K562 (cell line): ENCODE measurements at regions not wholly inside any gene's neighbourhood (a gene's known extent, or its start where the extent isn't known, plus 50 kb on each side); places are given as distances from the start of the nearest gene placed in this dataset.

Experiments
- ATAC-seq: fragments of 200-7000 bp; cut with Tn5 transposase; 3 replicates; pipeline ENCODE4 v1.9.1; 2020; ENCODE audit warnings: moderate library complexity
- BruUV-seq: library from RNA; stranded (reverse); fragments of 400-500 nt; replicated peaks from 2 replicates; lab custom pipeline; 2021; lab: Mats Ljungman, UMichigan
- CTCF ChIA-PET: fragments of 300-600 bp; formaldehyde crosslinking; extraction: SDS; loops from one replicate; lab custom pipeline; 2021; ENCODE audit warnings: low intra/inter-chr PET ratio; lab: Yijun Ruan, JAX
- POLR2A ChIA-PET: fragments of 300-600, 350-650 bp; sonication (Branson Sonifier 250); formaldehyde crosslinking; extraction: SDS; loops from one replicate; lab custom pipeline; 2021; ENCODE audit warnings: antibody characterized with exemption, inconsistent platforms; lab: Yijun Ruan, JAX
- DNase-seq, 4 experiments: peaks; one replicate each; pipeline versions ENCODE4 v3.0.0 to v3.0.0-alpha.2; 2011 to 2018; ENCODE audit warnings: low spot score in 3 of 4, mixed read lengths in 3 of 4; ENCODE audit errors: extremely low read depth in 1 of 4
- FAIRE-seq: peaks from 2 replicates; lab custom pipeline; 2011; peaks lifted over from hg19 to GRCh38; lab: Jason Lieb, UNC
- H2AFZ ChIP-seq: 2 replicates; pipeline ENCODE4 v1.6.0; 2011; ENCODE audit warnings: low read depth, low read length, control low read depth, inconsistent platforms
- H3K27ac ChIP-seq: fragments of 200-600 bp; 3 replicates; pipeline ENCODE4 v1.8.0; 2011; ENCODE audit warnings: low read depth, mild to moderate bottlenecking, control low read depth, inconsistent platforms, low read length, moderate library complexity, mixed read lengths; ENCODE audit errors: extremely low read depth
- H3K27me3 ChIP-seq, 2 experiments: fragments of 300-600 bp in 1 of 2; 2 replicates in 1 of 2; 3 replicates in 1 of 2; pipeline versions ENCODE4 v1.6.0 to v1.8.0; 2011; ENCODE audit warnings: inconsistent platforms in 2 of 2, low read length in 2 of 2, mild to moderate bottlenecking in 1 of 2, mixed read lengths in 1 of 2, moderate library complexity in 1 of 2; ENCODE audit not compliant: control insufficient read depth in 2 of 2, insufficient read depth in 2 of 2
- H3K36me3 ChIP-seq: fragments of 300-600 bp; 3 replicates; pipeline ENCODE4 v1.8.0; 2011; ENCODE audit warnings: mild to moderate bottlenecking, low read length, inconsistent platforms; ENCODE audit not compliant: control insufficient read depth, insufficient read depth
- H3K4me1 ChIP-seq, 2 experiments: fragments of 200-600 bp in 1 of 2; replicated peaks in 1 of 2; 2 replicates in 1 of 2; 3 replicates in 1 of 2; pipeline versions ENCODE4 v1.5.1 to v1.8.0; 2011; ENCODE audit warnings: inconsistent platforms in 2 of 2, low read length in 2 of 2, mild to moderate bottlenecking in 1 of 2, mixed read lengths in 1 of 2, moderate library complexity in 1 of 2; ENCODE audit not compliant: control insufficient read depth in 2 of 2, insufficient read depth in 2 of 2
- H3K4me2 ChIP-seq: 2 replicates; pipeline ENCODE4 v1.6.1; 2011; ENCODE audit warnings: low read length, control low read depth, inconsistent platforms, mixed read lengths; ENCODE audit not compliant: insufficient read depth
- H3K4me3 ChIP-seq: fragments of 200-600 bp; sonication (generic), shearing (Covaris generic); 2 replicates; pipeline ENCODE4 v1.5.1; 2016; ENCODE audit warnings: control low read depth, inconsistent platforms
- H3K79me2 ChIP-seq: fragments of 200-600 bp; 3 replicates; pipeline ENCODE4 v1.8.0; 2011; ENCODE audit warnings: low read length, inconsistent platforms; ENCODE audit not compliant: control insufficient read depth, insufficient read depth
- H3K9ac ChIP-seq, 2 experiments: 2 replicates each; pipeline versions ENCODE4 v1.6.0 to v1.6.1; 2011; ENCODE audit warnings: low read depth in 2 of 2, low read length in 2 of 2, control low read depth in 1 of 2, inconsistent platforms in 1 of 2, mild to moderate bottlenecking in 1 of 2, mixed read lengths in 1 of 2; ENCODE audit not compliant: insufficient read depth in 1 of 2
- H3K9me1 ChIP-seq: one replicate; pipeline ENCODE4 v1.6.0; 2011; ENCODE audit warnings: inconsistent platforms, mild to moderate bottlenecking, low read length, moderate library complexity; ENCODE audit not compliant: control insufficient read depth, insufficient read depth
- H3K9me3 ChIP-seq: replicated peaks from 2 replicates; pipeline ENCODE4 v1.5.1; 2011; ENCODE audit warnings: low read depth, low read length, inconsistent platforms; ENCODE audit not compliant: control insufficient read depth, insufficient read depth
- H4K20me1 ChIP-seq: replicated peaks from 2 replicates; pipeline ENCODE4 v1.6.1; 2011; ENCODE audit warnings: low read length, inconsistent platforms, mixed read lengths; ENCODE audit not compliant: control insufficient read depth, insufficient read depth
- CHD2 ChIP-seq: IDR thresholded peaks from 2 replicates; pipeline ENCODE4 v1.6.1; 2011; ENCODE audit warnings: low read depth, low read length
- JUNB ChIP-seq: fragments of 450-650 bp; formaldehyde crosslinking; conservative IDR thresholded peaks from 2 replicates; pipeline ENCODE4 v1.4.0; 2020; ENCODE audit warnings: mild to moderate bottlenecking
- KLF13 ChIP-seq: fragments of 450-650 bp; IDR thresholded peaks from 2 replicates; pipeline ENCODE4 v1.6.1; 2016; ENCODE audit warnings: missing genetic modification characterization, low read depth, mild to moderate bottlenecking, missing compliant biosample characterization, moderate library complexity, borderline replicate concordance
- NFE2L1 ChIP-seq: fragments of 450-650 bp; IDR thresholded peaks from 2 replicates; pipeline ENCODE4 v1.6.1; 2016; ENCODE audit warnings: missing genetic modification characterization, low read depth, mild to moderate bottlenecking, missing compliant biosample characterization, moderate library complexity, borderline replicate concordance
- SMAD3 ChIP-seq: fragments of 450-650 bp; formaldehyde crosslinking; conservative IDR thresholded peaks from 2 replicates; pipeline ENCODE4 v1.4.0; 2020; ENCODE audit warnings: mild to moderate bottlenecking
- TCF3 ChIP-seq: sonication (generic); formaldehyde crosslinking; IDR thresholded peaks from 2 replicates; pipeline ENCODE4 v1.4.0; 2020; ENCODE audit warnings: mild to moderate bottlenecking, missing genetic modification reagents
- in situ Hi-C: fragments of 300-500 bp; cut with MboI; formaldehyde crosslinking; loops from 4 replicates; pipeline ENCODE4 v1.15.0; 2018; ENCODE audit warnings: inconsistent platforms, mixed read lengths
- intact Hi-C: fragments of 100-400 bp; cut with micrococcal nuclease; formaldehyde crosslinking; loops from 2 replicates; pipeline ENCODE4 v1.14.2; 2022

- no peak for TF ChIP-seq KLF13
- 0 out of 2 replicates have a peak, but pooled peaks have one; percentile 36 for TF ChIP-seq SMAD3 (CRISPR knock-in tag)
- TF ChIP-seq, all 486 proteins: peak for 14
Observed at GRCh38 chr1:221809091-221810029, 67.5 kb upstream of the DUSP10 start (continued).

DNA sequence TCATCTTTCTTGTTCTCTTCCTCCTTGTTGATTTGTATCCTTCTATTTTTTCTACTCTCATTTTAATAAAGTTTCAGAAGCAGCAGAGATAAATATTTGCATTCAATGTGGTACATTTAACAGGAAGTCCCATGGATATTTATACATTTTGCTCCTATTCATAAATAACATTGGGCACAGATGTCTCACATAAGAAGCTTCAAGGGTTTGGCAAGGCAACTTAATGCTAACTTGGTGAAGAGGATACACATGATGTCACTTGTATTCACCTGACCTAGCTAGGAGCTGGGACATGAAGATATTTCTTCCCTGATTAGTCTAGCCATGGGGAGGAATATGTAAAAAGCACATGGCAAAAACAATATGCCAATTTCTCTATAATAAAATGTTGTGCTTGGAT is 65.1 kb upstream of the DUSP10 start:
- FAIRE-seq (no peak), DNase-seq (no peak), ATAC-seq (no peak)
- BruUV-seq: no TSS peak
- TF ChIP-seq NFE2L1 (tag) (no peak), CHD2 (no peak), JUNB (no peak), TCF3 (CRISPR knock-in tag) (no peak)
- Histone ChIP-seq H3K9me3 (0 out of 2 replicates have a peak, but pooled peaks cover 3% of the 10 kb centered on the region), H3K9me1 (no peaks in the 10 kb centered on the region), H4K20me1 (no peaks in the 10 kb centered on the region), H3K4me2 (no peak overlapping the region), H2AFZ (no peak overlapping the region), H3K27ac (no peak overlapping the region), H3K27me3 (no peaks in the 10 kb centered on the region), H3K36me3 (no peaks in the 10 kb centered on the region), H3K4me1 (no peaks in the 10 kb centered on the region), H3K9ac (no peak overlapping the region), H3K79me2 (no peaks in the 10 kb centered on the region), H3K4me3 (no peak overlapping the region)
- POLR2A ChIA-PET: no interaction called here
- CTCF ChIA-PET: no interaction called here
- intact Hi-C loops: no loop called here
- in situ Hi-C loops: no loop called here
